H9 (cell line): ENCODE measurements at regions not wholly inside any gene's neighbourhood (a gene's known extent, or its start where the extent isn't known, plus 50 kb on each side); places are given as distances from the start of the nearest gene placed in this dataset.

ENCODE experiments used
- DNase-seq: peaks from one replicate; pipeline ENCODE4 v3.0.0-alpha.2; 2017
- H2AFZ ChIP-seq: one replicate; pipeline ENCODE4 v1.6.1; 2013; ENCODE audit warnings: mild to moderate bottlenecking, low read length, control low read depth, moderate library complexity
- H2AK5ac ChIP-seq: 2 replicates; pipeline ENCODE4 v1.6.1; 2013; ENCODE audit warnings: low read length, control low read depth, mixed read lengths; ENCODE audit not compliant: insufficient read length
- H2BK120ac ChIP-seq: one replicate; pipeline ENCODE4 v1.6.1; 2013; ENCODE audit warnings: low read depth, mild to moderate bottlenecking, low read length, control low read depth, inconsistent platforms; ENCODE audit not compliant: poor library complexity, severe bottlenecking
- H2BK12ac ChIP-seq: 2 replicates; pipeline ENCODE4 v1.6.1; 2013; ENCODE audit warnings: low read length, control low read depth, mixed read lengths, low read depth; ENCODE audit not compliant: insufficient read length
- H2BK15ac ChIP-seq: 2 replicates; pipeline ENCODE4 v1.6.1; 2013; ENCODE audit warnings: low read depth, low read length, control low read depth
- H2BK20ac ChIP-seq: one replicate; pipeline ENCODE4 v1.6.1; 2013; ENCODE audit warnings: low read depth, mild to moderate bottlenecking, low read length, control low read depth, inconsistent platforms; ENCODE audit not compliant: poor library complexity, severe bottlenecking
- H2BK5ac ChIP-seq: 2 replicates; pipeline ENCODE4 v1.6.1; 2013; ENCODE audit warnings: low read length, control low read depth, mixed read lengths; ENCODE audit not compliant: insufficient read length
- H3K14ac ChIP-seq: 2 replicates; pipeline ENCODE4 v1.6.1; 2013; ENCODE audit warnings: low read length, control low read depth; ENCODE audit not compliant: insufficient read depth
- H3K18ac ChIP-seq: 2 replicates; pipeline ENCODE4 v1.6.1; 2013; ENCODE audit warnings: low read depth, mild to moderate bottlenecking, mixed read lengths, low read length, control low read depth; ENCODE audit not compliant: insufficient read length
- H3K23ac ChIP-seq: 2 replicates; pipeline ENCODE4 v1.6.1; 2013; ENCODE audit warnings: low read length, control low read depth, mixed read lengths, low read depth; ENCODE audit not compliant: insufficient read length
- H3K23me2 ChIP-seq: 2 replicates; pipeline ENCODE4 v1.6.1; 2013; ENCODE audit warnings: low read depth, mild to moderate bottlenecking, mixed read lengths, low read length, control low read depth; ENCODE audit not compliant: insufficient read length, poor library complexity, severe bottlenecking
- H3K27ac ChIP-seq: 2 replicates; pipeline ENCODE4 v1.5.1; 2013; ENCODE audit warnings: low read length, control low read depth, mixed read lengths, low read depth; ENCODE audit not compliant: insufficient read length
- H3K27me3 ChIP-seq: 2 replicates; pipeline ENCODE4 v1.6.1; 2013; ENCODE audit warnings: low read length, control low read depth, inconsistent platforms; ENCODE audit not compliant: insufficient read depth
- H3K4ac ChIP-seq: 2 replicates; pipeline ENCODE4 v1.6.1; 2013; ENCODE audit warnings: low read depth, mild to moderate bottlenecking, control low read depth, inconsistent platforms, low read length, moderate library complexity
- H3K4me1 ChIP-seq: 2 replicates; pipeline ENCODE4 v1.6.1; 2013; ENCODE audit warnings: low read length, control low read depth, inconsistent platforms; ENCODE audit not compliant: insufficient read depth
- H3K4me2 ChIP-seq: 2 replicates; pipeline ENCODE4 v1.6.1; 2013; ENCODE audit warnings: low read length, control low read depth, mixed read lengths; ENCODE audit not compliant: insufficient read length, insufficient read depth
- H3K56ac ChIP-seq: 2 replicates; pipeline ENCODE4 v1.6.1; 2013; ENCODE audit warnings: low read depth, mild to moderate bottlenecking, mixed read lengths, low read length, control low read depth; ENCODE audit not compliant: insufficient read length
- H3K79me1 ChIP-seq: 2 replicates; pipeline ENCODE4 v1.6.1; 2013; ENCODE audit warnings: low read depth, mild to moderate bottlenecking, moderate library complexity, low read length, control low read depth, inconsistent platforms; ENCODE audit not compliant: insufficient read depth, poor library complexity, severe bottlenecking
- H3K79me2 ChIP-seq: 2 replicates; pipeline ENCODE4 v1.6.1; 2013; ENCODE audit warnings: low read length, control low read depth, inconsistent platforms; ENCODE audit not compliant: insufficient read depth
- H3K9ac ChIP-seq: 2 replicates; pipeline ENCODE4 v1.6.1; 2013; ENCODE audit warnings: low read length, control low read depth, mixed read lengths; ENCODE audit not compliant: insufficient read length; ENCODE audit errors: extremely low read depth
- H3K9me3 ChIP-seq: one replicate; pipeline ENCODE4 v1.6.1; 2013; ENCODE audit warnings: low read depth, low read length, inconsistent platforms; ENCODE audit not compliant: control insufficient read depth
- H3T11ph ChIP-seq: one replicate; pipeline ENCODE4 v1.6.1; 2013; ENCODE audit warnings: mild to moderate bottlenecking, low read length, control low read depth, inconsistent platforms
- H4K20me1 ChIP-seq: one replicate; pipeline ENCODE4 v1.6.1; 2013; ENCODE audit not compliant: control insufficient read depth, insufficient read length, insufficient read depth
- H4K5ac ChIP-seq: 2 replicates; pipeline ENCODE4 v1.6.1; 2013; ENCODE audit warnings: low read depth, mild to moderate bottlenecking, mixed read lengths, low read length, control low read depth; ENCODE audit not compliant: insufficient read length
- H4K8ac ChIP-seq: replicated peaks from 2 replicates; pipeline ENCODE4 v1.6.1; 2013; ENCODE audit warnings: low read length, control low read depth, mixed read lengths, low read depth; ENCODE audit not compliant: insufficient read length
- H4K91ac ChIP-seq: 2 replicates; pipeline ENCODE4 v1.6.1; 2013; ENCODE audit warnings: low read depth, mild to moderate bottlenecking, moderate library complexity, mixed read lengths, low read length, control low read depth; ENCODE audit not compliant: insufficient read length
- H3K27ac Mint-ChIP-seq, 3 experiments: 2 replicates in 2 of 3; 3 replicates in 1 of 3; pipeline ENCODE4 v1.8.0; 2020 to 2021; ENCODE audit warnings: mixed read lengths in 3 of 3, mild to moderate bottlenecking in 1 of 3, moderate library complexity in 1 of 3
- H3K27me3 Mint-ChIP-seq: 2 replicates; pipeline ENCODE4 v1.8.0; 2021; ENCODE audit warnings: low read depth, mild to moderate bottlenecking, moderate library complexity, mixed read lengths
- H3K36me3 Mint-ChIP-seq, 3 experiments: 2 replicates in 2 of 3; 3 replicates in 1 of 3; pipeline ENCODE4 v1.8.0; 2020 to 2021; ENCODE audit warnings: low read depth in 3 of 3, mixed read lengths in 3 of 3; ENCODE audit not compliant: insufficient read depth in 1 of 3
- H3K4me1 Mint-ChIP-seq, 2 experiments: 2 replicates each; pipeline ENCODE4 v1.8.0; 2020; ENCODE audit warnings: mixed read lengths in 2 of 2
- H3K4me3 Mint-ChIP-seq, 2 experiments: 2 replicates in 1 of 2; 3 replicates in 1 of 2; pipeline ENCODE4 v1.8.0; 2020 to 2021; ENCODE audit warnings: mild to moderate bottlenecking in 2 of 2, mixed read lengths in 2 of 2, moderate library complexity in 1 of 2
- H3K9me3 Mint-ChIP-seq, 2 experiments: 2 replicates in 1 of 2; 3 replicates in 1 of 2; pipeline ENCODE4 v1.8.0; 2020; ENCODE audit warnings: mild to moderate bottlenecking in 2 of 2, mixed read lengths in 2 of 2, moderate library complexity in 1 of 2
- WGBS: extraction: QIAGEN DNeasy Blood & Tissue Kit; methylation state at CpG from one replicate; pipeline ENCODE4 v1.1.7; 2013; ENCODE audit warnings: missing lambda C conversion rate, low lambda C conversion rate, mixed read lengths; ENCODE audit not compliant: insufficient read length; ENCODE audit errors: extremely low coverage; 5-methylcytosine and 5-hydroxymethylcytosine counted together
- TF ChIP-seq, protein P1 (sequence below): fragments of 200-600 bp; sonication (generic); conservative IDR thresholded peaks from 3 replicates; pipeline ENCODE4 v1.8.0; 2021; ENCODE audit warnings: antibody characterized with exemption, mild to moderate bottlenecking

DNA sequence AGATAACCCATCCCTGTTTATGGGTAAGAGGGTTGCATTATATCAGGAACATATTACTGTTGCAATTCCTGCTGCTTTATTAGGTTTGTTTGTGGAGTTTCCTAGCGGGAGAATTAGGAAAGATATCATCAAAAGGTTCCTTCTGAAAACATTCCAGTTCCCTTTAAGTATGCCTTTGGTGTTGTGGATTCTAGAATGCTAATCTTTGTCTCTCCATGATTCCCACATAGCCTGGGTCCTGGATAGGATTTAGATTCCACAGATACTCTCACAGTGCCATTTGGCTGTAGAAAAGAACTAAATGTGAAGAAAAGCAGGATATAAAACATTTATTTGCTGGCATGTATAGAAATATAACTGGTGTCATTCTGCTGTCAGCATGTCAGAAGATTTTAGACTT lies 338.7 kb downstream of the PCDH18 start:
- Histone ChIP-seq H3K9me3 (no peaks in the 10 kb centered on the region), H4K91ac (no peak overlapping the region), H3K18ac (no peak overlapping the region), H3K23me2 (no peaks in the 10 kb centered on the region), H3K56ac (no peak overlapping the region), H2BK15ac (no peak overlapping the region), H3K27ac (no peak overlapping the region), H3K79me2 (no peaks in the 10 kb centered on the region), H2AK5ac (no peak overlapping the region), H3K4me2 (no peak overlapping the region), H3K4me1 (no peaks in the 10 kb centered on the region), H3K27me3 (no peaks in the 10 kb centered on the region), H4K5ac (no peak overlapping the region), H3T11ph (no peak overlapping the region), H2BK12ac (no peak overlapping the region), H2BK20ac (no peak overlapping the region), H4K20me1 (no peaks in the 10 kb centered on the region), H3K9ac (no peak overlapping the region), H3K4ac (no peak overlapping the region), H2BK120ac (no peak overlapping the region), H2AFZ (no peak overlapping the region), H4K8ac (no peak overlapping the region), H3K79me1 (no peaks in the 10 kb centered on the region), H3K23ac (no peak overlapping the region), H3K14ac (no peak overlapping the region), H2BK5ac (no peak overlapping the region)
- Mint-ChIP-seq H3K4me3 (no peak overlapping the region), H3K27ac (no peak overlapping the region), H3K27me3 (no peaks in the 10 kb centered on the region), H3K9me3 (no peaks in the 10 kb centered on the region; a peak in 2 of 5 replicates), H3K4me1 (peaks cover 0 to 8% of the 10 kb centered on the region in 2 experiments; a peak in 1 of 4 replicates), H3K36me3 (no peaks in the 10 kb centered on the region)
- no CpG with 5 or more reads among the region's 1 CpG for WGBS
- no peak for DNase-seq
- TF ChIP-seq, protein P1, sequence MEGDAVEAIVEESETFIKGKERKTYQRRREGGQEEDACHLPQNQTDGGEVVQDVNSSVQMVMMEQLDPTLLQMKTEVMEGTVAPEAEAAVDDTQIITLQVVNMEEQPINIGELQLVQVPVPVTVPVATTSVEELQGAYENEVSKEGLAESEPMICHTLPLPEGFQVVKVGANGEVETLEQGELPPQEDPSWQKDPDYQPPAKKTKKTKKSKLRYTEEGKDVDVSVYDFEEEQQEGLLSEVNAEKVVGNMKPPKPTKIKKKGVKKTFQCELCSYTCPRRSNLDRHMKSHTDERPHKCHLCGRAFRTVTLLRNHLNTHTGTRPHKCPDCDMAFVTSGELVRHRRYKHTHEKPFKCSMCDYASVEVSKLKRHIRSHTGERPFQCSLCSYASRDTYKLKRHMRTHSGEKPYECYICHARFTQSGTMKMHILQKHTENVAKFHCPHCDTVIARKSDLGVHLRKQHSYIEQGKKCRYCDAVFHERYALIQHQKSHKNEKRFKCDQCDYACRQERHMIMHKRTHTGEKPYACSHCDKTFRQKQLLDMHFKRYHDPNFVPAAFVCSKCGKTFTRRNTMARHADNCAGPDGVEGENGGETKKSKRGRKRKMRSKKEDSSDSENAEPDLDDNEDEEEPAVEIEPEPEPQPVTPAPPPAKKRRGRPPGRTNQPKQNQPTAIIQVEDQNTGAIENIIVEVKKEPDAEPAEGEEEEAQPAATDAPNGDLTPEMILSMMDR: no peak
